Smooth muscle cell (in vitro differentiated cells): ENCODE measurements at regions not wholly inside any gene's neighbourhood (a gene's known extent, or its start where the extent isn't known, plus 50 kb on each side); places are given as distances from the start of the nearest gene placed in this dataset.

Experiments
- DNase-seq: peaks from one replicate; lab custom pipeline; 2025; ENCODE audit not compliant: unreplicated experiment; lab: John Stamatoyannopoulos, UW
- H2AFZ ChIP-seq: fragments of 200-600 bp; sonication (generic); 2 replicates; pipeline ENCODE4 v1.6.0; 2016; ENCODE audit warnings: antibody characterized with exemption, low read depth, mild to moderate bottlenecking
- H3F3A ChIP-seq: fragments of 200-600 bp; sonication (generic); 2 replicates; pipeline ENCODE4 v1.6.0; 2017; ENCODE audit warnings: antibody characterized with exemption, low read depth
- H3K27ac ChIP-seq: fragments of 200-600 bp; sonication (generic); 2 replicates; pipeline ENCODE4 v1.5.1; 2016; ENCODE audit warnings: low read depth, mild to moderate bottlenecking
- H3K27me3 ChIP-seq: fragments of 200-600 bp; sonication (generic); 2 replicates; pipeline ENCODE4 v1.6.1; 2016; ENCODE audit warnings: low read depth, mild to moderate bottlenecking
- H3K36me3 ChIP-seq: fragments of 200-600 bp; sonication (generic); 2 replicates; pipeline ENCODE4 v1.5.1; 2016; ENCODE audit warnings: low read depth
- H3K4me1 ChIP-seq: fragments of 200-600 bp; sonication (generic); 2 replicates; pipeline ENCODE4 v1.5.1; 2016; ENCODE audit warnings: low read depth
- H3K4me2 ChIP-seq: fragments of 200-600 bp; sonication (generic); 2 replicates; pipeline ENCODE4 v1.6.0; 2016; ENCODE audit warnings: mild to moderate bottlenecking
- H3K4me3 ChIP-seq: fragments of 200-600 bp; sonication (generic); 2 replicates; pipeline ENCODE4 v1.5.1; 2016; ENCODE audit warnings: mild to moderate bottlenecking
- H3K79me2 ChIP-seq: fragments of 200-600 bp; sonication (generic); 2 replicates; pipeline ENCODE4 v1.6.0; 2016; ENCODE audit warnings: low read depth, mild to moderate bottlenecking
- H3K9ac ChIP-seq: fragments of 200-600 bp; sonication (generic); 2 replicates; pipeline ENCODE4 v1.6.0; 2016; ENCODE audit warnings: low read depth
- H3K9me3 ChIP-seq: fragments of 200-600 bp; sonication (generic); replicated peaks from 2 replicates; pipeline ENCODE4 v1.5.1; 2016; ENCODE audit warnings: low read depth
- H4K20me1 ChIP-seq: fragments of 200-600 bp; sonication (generic); 2 replicates; pipeline ENCODE4 v1.6.0; 2016; ENCODE audit warnings: low read depth
- WGBS: methylation state at CpG from one replicate; pipeline ENCODE4 v1.1.7; 2016; ENCODE audit warnings: low lambda C conversion rate; 5-methylcytosine and 5-hydroxymethylcytosine counted together
- TF ChIP-seq, protein P1 (sequence below): fragments of 200-600 bp; sonication (generic); IDR thresholded peaks from 2 replicates; pipeline ENCODE4 v1.5.1; 2017; ENCODE audit warnings: borderline replicate concordance, mild to moderate bottlenecking, antibody characterized with exemption; ENCODE audit not compliant: insufficient read depth, poor library complexity, severe bottlenecking

DNA sequence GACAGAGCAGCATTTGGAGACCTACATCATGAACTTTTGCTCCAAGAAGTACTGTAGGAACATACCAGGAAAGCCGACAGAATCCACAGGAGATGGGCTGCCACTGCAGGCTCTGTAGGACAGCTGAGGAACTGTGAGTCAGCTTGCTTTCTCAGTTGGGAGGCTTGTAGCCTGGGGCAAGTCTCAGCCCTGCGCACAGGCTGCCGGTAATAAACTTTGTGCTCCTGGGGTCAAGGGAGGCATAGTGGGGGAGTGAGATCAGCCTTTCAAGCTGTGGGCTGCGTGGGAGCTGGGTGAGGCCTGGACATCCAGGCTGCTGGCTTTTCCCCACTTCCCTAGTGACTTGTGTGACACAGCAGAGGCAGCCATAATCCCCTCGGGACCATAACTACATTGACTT, 718.0 kb upstream of the CDH10 start:
- 62% methylated on average over 5 of the region's 5 CpGs for WGBS
- no peak overlapping the region for H3K4me3 ChIP-seq

DNA sequence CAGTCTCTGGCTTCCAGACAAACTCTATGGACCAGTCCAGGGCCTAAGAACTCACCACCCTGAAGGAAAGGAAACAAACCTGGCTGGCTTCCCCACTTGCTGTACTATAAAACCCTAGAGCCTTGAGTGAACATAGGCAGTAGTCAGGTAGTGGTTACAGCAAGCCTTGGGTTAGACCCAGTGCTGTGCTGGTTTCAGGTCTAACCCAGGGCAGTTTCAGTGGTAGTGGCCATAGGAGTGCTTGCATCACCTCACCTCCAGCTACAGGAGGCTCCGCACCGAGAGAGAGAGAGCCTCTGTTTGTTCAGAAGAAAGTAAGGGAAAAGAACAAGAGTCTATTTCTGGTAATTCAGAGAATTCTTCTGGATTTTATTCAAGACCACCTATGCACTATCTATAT, 714.1 kb upstream of the CDH10 start:
- Histone ChIP-seq H3K27ac (no peak overlapping the region), H3K4me2 (no peak overlapping the region), H3K9ac (no peak overlapping the region), H3K79me2 (no peaks in the 10 kb centered on the region), H2AFZ (no peak overlapping the region), H3F3A (no peaks in the 10 kb centered on the region), H3K36me3 (no peaks in the 10 kb centered on the region), H3K4me1 (no peaks in the 10 kb centered on the region), H3K27me3 (no peaks in the 10 kb centered on the region), H3K9me3 (no peaks in the 10 kb centered on the region), H4K20me1 (no peaks in the 10 kb centered on the region), H3K4me3 (no peak overlapping the region)
- no peak for DNase-seq
- TF ChIP-seq, protein P1, sequence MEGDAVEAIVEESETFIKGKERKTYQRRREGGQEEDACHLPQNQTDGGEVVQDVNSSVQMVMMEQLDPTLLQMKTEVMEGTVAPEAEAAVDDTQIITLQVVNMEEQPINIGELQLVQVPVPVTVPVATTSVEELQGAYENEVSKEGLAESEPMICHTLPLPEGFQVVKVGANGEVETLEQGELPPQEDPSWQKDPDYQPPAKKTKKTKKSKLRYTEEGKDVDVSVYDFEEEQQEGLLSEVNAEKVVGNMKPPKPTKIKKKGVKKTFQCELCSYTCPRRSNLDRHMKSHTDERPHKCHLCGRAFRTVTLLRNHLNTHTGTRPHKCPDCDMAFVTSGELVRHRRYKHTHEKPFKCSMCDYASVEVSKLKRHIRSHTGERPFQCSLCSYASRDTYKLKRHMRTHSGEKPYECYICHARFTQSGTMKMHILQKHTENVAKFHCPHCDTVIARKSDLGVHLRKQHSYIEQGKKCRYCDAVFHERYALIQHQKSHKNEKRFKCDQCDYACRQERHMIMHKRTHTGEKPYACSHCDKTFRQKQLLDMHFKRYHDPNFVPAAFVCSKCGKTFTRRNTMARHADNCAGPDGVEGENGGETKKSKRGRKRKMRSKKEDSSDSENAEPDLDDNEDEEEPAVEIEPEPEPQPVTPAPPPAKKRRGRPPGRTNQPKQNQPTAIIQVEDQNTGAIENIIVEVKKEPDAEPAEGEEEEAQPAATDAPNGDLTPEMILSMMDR = no peak
- 97% methylated on average over 2 of the region's 2 CpGs for WGBS

More for the DNA sequence above, 718.0 kb upstream of the CDH10 start:
- TF ChIP-seq, protein P1 = no peak
- Histone ChIP-seq H3K79me2 (no peaks in the 10 kb centered on the region), H3F3A (no peaks in the 10 kb centered on the region), H3K36me3 (no peaks in the 10 kb centered on the region), H2AFZ (no peak overlapping the region), H3K4me1 (no peaks in the 10 kb centered on the region), H4K20me1 (no peaks in the 10 kb centered on the region), H3K4me2 (no peak overlapping the region), H3K27ac (no peak overlapping the region), H3K9ac (no peak overlapping the region), H3K9me3 (no peaks in the 10 kb centered on the region), H3K27me3 (no peaks in the 10 kb centered on the region)
- DNase-seq = no peak

DNA sequence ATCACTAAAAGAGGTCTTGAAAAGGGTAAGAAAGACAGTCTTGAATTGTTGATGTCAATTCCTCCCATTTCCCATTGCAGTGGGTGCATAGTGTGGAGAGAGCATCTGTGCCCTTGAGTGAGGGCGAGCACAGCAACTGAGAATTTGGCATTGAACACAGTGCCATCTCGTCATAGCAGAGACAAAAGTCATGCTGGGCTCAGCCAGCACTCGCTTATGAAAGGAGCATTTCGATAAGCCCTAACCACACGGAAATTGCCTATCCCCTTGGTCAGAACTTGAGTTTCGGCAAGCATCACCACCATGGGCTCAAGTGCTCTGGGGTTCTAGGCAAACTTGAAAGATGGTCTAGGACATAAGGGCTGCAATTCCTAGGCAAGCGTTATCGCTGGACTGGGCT, 712.8 kb upstream of the CDH10 start:
- Histone ChIP-seq H3K9me3 (no peaks in the 10 kb centered on the region), H2AFZ (no peak overlapping the region), H3K79me2 (no peaks in the 10 kb centered on the region), H3K27me3 (no peaks in the 10 kb centered on the region), H3K36me3 (no peaks in the 10 kb centered on the region), H4K20me1 (no peaks in the 10 kb centered on the region), H3K4me2 (no peak overlapping the region), H3K4me3 (no peak overlapping the region), H3K4me1 (no peaks in the 10 kb centered on the region), H3K27ac (no peak overlapping the region), H3F3A (no peaks in the 10 kb centered on the region), H3K9ac (no peak overlapping the region)
- 95% methylated on average over 8 of the region's 8 CpGs for WGBS
- no peak for DNase-seq
- TF ChIP-seq, protein P1 = no peak

DNA sequence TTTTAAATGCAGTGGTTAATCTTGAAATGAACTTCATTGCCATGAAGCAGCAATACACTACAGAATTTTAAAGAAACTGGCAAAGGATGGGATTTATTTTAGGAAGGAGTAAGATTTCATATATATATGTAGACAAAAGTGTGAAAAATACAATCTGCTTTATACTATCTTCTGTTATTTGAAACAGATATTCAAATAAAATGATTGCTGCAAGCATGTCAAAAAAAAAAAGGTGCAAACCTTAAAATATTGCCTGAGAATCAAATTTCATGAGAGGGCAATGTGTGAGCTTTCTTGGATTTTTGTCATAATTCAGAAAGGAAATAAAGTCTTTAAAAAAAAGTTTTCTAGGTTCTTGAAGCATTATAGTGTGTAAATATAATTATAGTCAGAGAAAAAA, 705.0 kb upstream of the CDH10 start:
- no peaks in the 10 kb centered on the region for H4K20me1 ChIP-seq
- H3F3A ChIP-seq = no peaks in the 10 kb centered on the region
- H3K4me2 ChIP-seq = no peak overlapping the region
- H3K27me3 ChIP-seq = no peaks in the 10 kb centered on the region
- no peak for DNase-seq
- no peak overlapping the region for H2AFZ ChIP-seq
- no peak overlapping the region for H3K27ac ChIP-seq
- H3K4me1 ChIP-seq = no peaks in the 10 kb centered on the region
- no peak overlapping the region for H3K9ac ChIP-seq
- H3K79me2 ChIP-seq = no peaks in the 10 kb centered on the region
- no peaks in the 10 kb centered on the region for H3K36me3 ChIP-seq
- no peak overlapping the region for H3K4me3 ChIP-seq
- TF ChIP-seq, protein P1 = no peak
- H3K9me3 ChIP-seq = no peaks in the 10 kb centered on the region
